A549 (cell line): ENCODE measurements at regions not wholly inside any gene's neighbourhood (a gene's known extent, or its start where the extent isn't known, plus 50 kb on each side); places are given as distances from the start of the nearest gene placed in this dataset.

Experiments
- ATAC-seq, 2 experiments: fragments of 200-7000 bp in 1 of 2; fragments of >200 bp in 1 of 2; cut with Nextera tagmentation in 1 of 2; cut with Tn5 transposase in 1 of 2; 3 replicates each; pipeline versions ENCODE4 v1.8.0 to v1.9.1; 2018 to 2020; ENCODE audit warnings: mild to moderate bottlenecking in 1 of 2, moderate library complexity in 1 of 2
- CTCF ChIA-PET: fragments of 300-600 bp; sonication (Branson Sonifier 250); formaldehyde crosslinking; extraction: SDS; loops from one replicate; lab custom pipeline; 2021; ENCODE audit warnings: antibody characterized with exemption, inconsistent platforms; lab: Yijun Ruan, JAX
- POLR2A ChIA-PET: fragments of 350-600 bp; formaldehyde crosslinking; extraction: SDS; loops from one replicate; lab custom pipeline; 2021; ENCODE audit warnings: antibody characterized with exemption, inconsistent platforms; lab: Yijun Ruan, JAX
- DNase-seq, 2 experiments: peaks; one replicate each; pipeline versions ENCODE4 v3.0.0 to v3.0.0-alpha.2; 2011 to 2016; ENCODE audit warnings: low read depth in 1 of 2, low spot score in 1 of 2
- FAIRE-seq: peaks from 2 replicates; lab custom pipeline; 2011; peaks lifted over from hg19 to GRCh38; lab: Jason Lieb, UNC
- H3K27ac ChIP-seq, 2 experiments: fragments of >200 bp; sonication (Bioruptor Twin); formaldehyde crosslinking; 3 replicates each; pipeline ENCODE4 v1.5.1; 2016 to 2017
- H3K4me1 ChIP-seq: fragments of >200 bp; sonication (Bioruptor Twin); formaldehyde crosslinking; 3 replicates; pipeline ENCODE4 v1.6.1; 2016
- H3K4me2 ChIP-seq: fragments of >200 bp; sonication (Bioruptor Twin); formaldehyde crosslinking; 3 replicates; pipeline ENCODE4 v1.6.1; 2016
- H3K4me3 ChIP-seq: fragments of >200 bp; sonication (Bioruptor Twin); formaldehyde crosslinking; 3 replicates; pipeline ENCODE4 v1.5.1; 2016
- H3K9me3 ChIP-seq: fragments of >200 bp; sonication (Bioruptor Twin); formaldehyde crosslinking; 3 replicates; pipeline ENCODE4 v1.6.1; 2016
- BCL3 ChIP-seq: fragments of >200 bp; sonication (Bioruptor Twin); formaldehyde crosslinking; IDR thresholded peaks from 3 replicates; pipeline ENCODE4 v1.6.1; 2016
- BHLHE40 ChIP-seq: IDR thresholded peaks from 2 replicates; pipeline ENCODE4 v1.6.1; 2012; ENCODE audit warnings: low read depth, low read length, inconsistent platforms
- CBX8 ChIP-seq: fragments of 200-600 bp; sonication (generic); IDR thresholded peaks from 2 replicates; pipeline ENCODE4 v1.6.1; 2016
- CEBPB ChIP-seq, 2 experiments: fragments of >200 bp in 1 of 2; sonication (Bioruptor Twin) in 1 of 2; formaldehyde crosslinking in 1 of 2; IDR thresholded peaks; 2 replicates each; pipeline ENCODE4 v1.6.1; 2012 to 2016
- CHD2 ChIP-seq: fragments of 150-350 bp; IDR thresholded peaks from 2 replicates; pipeline ENCODE4 v1.6.1; 2014; ENCODE audit warnings: low read length; ENCODE audit not compliant: partially characterized antibody
- CHD4 ChIP-seq: fragments of 200-600 bp; sonication (generic); IDR thresholded peaks from 2 replicates; pipeline ENCODE4 v1.6.1; 2016; ENCODE audit warnings: antibody characterized with exemption, mild to moderate bottlenecking, borderline replicate concordance
- CTCF ChIP-seq: fragments of >200 bp; sonication (Bioruptor Twin); formaldehyde crosslinking; IDR thresholded peaks from 3 replicates; pipeline ENCODE4 v1.5.1; 2016
- EHMT2 ChIP-seq: fragments of 200-600 bp; sonication (generic); IDR thresholded peaks from 2 replicates; pipeline ENCODE4 v1.6.1; 2016; ENCODE audit warnings: antibody characterized with exemption, low read depth, mild to moderate bottlenecking, moderate library complexity
- FOSB ChIP-seq: fragments of 250-450 bp; sonication (Bioruptor Pico); IDR thresholded peaks from 2 replicates; pipeline ENCODE4 v1.5.0; 2020; ENCODE audit warnings: mild to moderate bottlenecking, moderate library complexity
- HDAC2 ChIP-seq: fragments of 200-600 bp; sonication (generic); IDR thresholded peaks from 2 replicates; pipeline ENCODE4 v1.6.1; 2016
- HMGXB4 ChIP-seq: fragments of 250-450 bp; sonication (Bioruptor Pico); IDR thresholded peaks from 2 replicates; pipeline ENCODE4 v1.5.0; 2021; ENCODE audit warnings: mild to moderate bottlenecking, moderate library complexity, borderline replicate concordance
- KDM1A ChIP-seq: fragments of 200-600 bp; sonication (generic); IDR thresholded peaks from 2 replicates; pipeline ENCODE4 v1.6.1; 2016; ENCODE audit warnings: low read depth, mild to moderate bottlenecking
- MAFK ChIP-seq: fragments of 450-650 bp; IDR thresholded peaks from 2 replicates; pipeline ENCODE4 v1.6.1; 2014; ENCODE audit not compliant: partially characterized antibody
- MAX ChIP-seq: IDR thresholded peaks from 2 replicates; pipeline ENCODE4 v1.6.1; 2012
- MAZ ChIP-seq: fragments of 150-350 bp; IDR thresholded peaks from 2 replicates; pipeline ENCODE4 v1.6.1; 2014; ENCODE audit warnings: antibody characterized with exemption, low read depth, low read length, borderline replicate concordance
- MYC ChIP-seq: IDR thresholded peaks from 2 replicates; pipeline ENCODE4 v1.6.1; 2012; ENCODE audit warnings: mild to moderate bottlenecking, inconsistent platforms, low read length, improper control_type of control experiment, borderline replicate concordance
- NPAS2 ChIP-seq: fragments of 250-450 bp; sonication (Bioruptor Pico); IDR thresholded peaks from 2 replicates; pipeline ENCODE4 v1.8.0; 2022; ENCODE audit warnings: mild to moderate bottlenecking, moderate library complexity, borderline replicate concordance
- POLR2AphosphoS2 ChIP-seq: conservative IDR thresholded peaks from 2 replicates; pipeline ENCODE4 v1.6.1; 2012; ENCODE audit warnings: low read length, improper control_type of control experiment, inconsistent platforms
- RCOR1 ChIP-seq: fragments of 150-350 bp; IDR thresholded peaks from 2 replicates; pipeline ENCODE4 v1.6.1; 2014; ENCODE audit warnings: antibody characterized with exemption, low read length, low read depth
- SMC3 ChIP-seq: fragments of >200 bp; sonication (Bioruptor Twin); formaldehyde crosslinking; IDR thresholded peaks from 3 replicates; pipeline ENCODE4 v1.6.1; 2018; ENCODE audit warnings: inconsistent platforms
- TFCP2L1 ChIP-seq: fragments of 250-450 bp; sonication (Bioruptor Pico); IDR thresholded peaks from 2 replicates; pipeline ENCODE4 v1.5.0; 2021; ENCODE audit warnings: mild to moderate bottlenecking
- TP53 ChIP-seq: fragments of 250-450 bp; sonication (Bioruptor Pico); IDR thresholded peaks from 2 replicates; pipeline ENCODE4 v1.5.0; 2021; ENCODE audit warnings: mild to moderate bottlenecking, moderate library complexity
- ZFP36 ChIP-seq: fragments of 450-650 bp; IDR thresholded peaks from 2 replicates; pipeline ENCODE4 v1.6.1; 2014; ENCODE audit warnings: borderline replicate concordance; ENCODE audit not compliant: partially characterized antibody
- WGBS: methylation state at CpG from one replicate; pipeline ENCODE4 v1.1.6; 2017; ENCODE audit errors: missing lambda C conversion rate; 5-methylcytosine and 5-hydroxymethylcytosine counted together

GRCh38 chr1:104726917-104727316 is 977.2 kb downstream of the AMY1C start (continued):
- TF ChIP-seq RCOR1 (no peak), POLR2AphosphoS2 (no peak), CEBPB (IDR thresholded peaks at IDR 0.05) (no peak)
- TF ChIP-seq, all 56 proteins: peak for 0

GRCh38 chr1:104733866-104734265 is 984.2 kb downstream of the AMY1C start:
- H3K4me3 ChIP-seq: no peak overlapping the region
- ChIA-PET CTCF (no interaction called here), POLR2A (no interaction called here)
- TF ChIP-seq TFCP2L1 (CRISPR knock-in tag): no peak
- no peak for TF ChIP-seq MAX
- no peak for TF ChIP-seq BHLHE40
- TF ChIP-seq EHMT2: no peak
- no peak for TF ChIP-seq CHD2
- no peak for TF ChIP-seq CTCF
- TF ChIP-seq CHD4: no peak
- TF ChIP-seq MAFK: no peak
- TF ChIP-seq NPAS2: no peak
- no peak for TF ChIP-seq CEBPB (IDR thresholded peaks at IDR 0.05)
- no peak for TF ChIP-seq SMC3
- TF ChIP-seq ZFP36: no peak
- TF ChIP-seq CBX8: no peak
- TF ChIP-seq MAZ: no peak
- TF ChIP-seq FOSB (CRISPR knock-in tag): no peak
- TF ChIP-seq HMGXB4 (CRISPR knock-in tag): no peak
- no peak for TF ChIP-seq HDAC2
- WGBS: 21% methylated on average over 1 of the region's 1 CpG
- no peaks in the 10 kb centered on the region for H3K4me1 ChIP-seq
- FAIRE-seq: no peak
- no peak overlapping the region for H3K4me2 ChIP-seq
- no peaks in the 10 kb centered on the region for H3K9me3 ChIP-seq
- no peak for DNase-seq
- no peak overlapping the region for H3K27ac ChIP-seq
- no peak for ATAC-seq

GRCh38 chr1:104745875-104746274 is 996.2 kb downstream of the AMY1C start:
- Histone ChIP-seq H3K4me2 (no peak overlapping the region), H3K9me3 (no peaks in the 10 kb centered on the region), H3K4me1 (no peaks in the 10 kb centered on the region), H3K4me3 (no peak overlapping the region), H3K27ac (no peak overlapping the region)
- no peak for ATAC-seq
- CTCF ChIA-PET: no interaction called here
- TF ChIP-seq MAZ (no peak), BCL3 (no peak), KDM1A (no peak), TP53 (CRISPR knock-in tag) (no peak), MYC (no peak), NPAS2 (no peak)
- no peak for DNase-seq
- POLR2A ChIA-PET: no interaction called here
- no peak for FAIRE-seq
- WGBS: 2% methylated on average over 2 of the region's 2 CpGs
